ENCODE measurements at regions not wholly inside any gene's neighbourhood (a gene's known extent, or its start where the extent isn't known, plus 50 kb on each side); places are given as distances from the start of the nearest gene placed in this dataset.

GRCh38 chr4:96504386-96504785 lies 664.5 kb downstream of the PDHA2 start:
- no TSS peak for BruUV-seq (replicated peaks)
- no peak for ATAC-seq (ENCODE audit: low read depth)

More at GRCh38 chr4:96504386-96504785, 664.5 kb downstream of the PDHA2 start:
- Histone ChIP-seq H2BK120ac (ENCODE audit: low read depth, low read length) (no peak overlapping the region), H3K9me1 (ENCODE audit: insufficient read depth, low read length) (no peaks in the 10 kb centered on the region), H3K18ac (ENCODE audit: low read depth, low read length) (no peak overlapping the region), H3K36me3 (ENCODE audit: control insufficient read depth, insufficient read depth, low read length) (no peaks in the 10 kb centered on the region), H3K27ac (ENCODE audit: insufficient read depth, low read length) (no peak overlapping the region), H3K4me1 (ENCODE audit: control insufficient read depth, insufficient read depth, low read length) (no peaks in the 10 kb centered on the region), H4K5ac (ENCODE audit: low read depth, low read length) (no peak overlapping the region), H2BK15ac (ENCODE audit: low read depth, low read length) (no peak overlapping the region), H4K91ac (ENCODE audit: insufficient read depth, low read depth, low read length) (no peak overlapping the region), H3K56ac (ENCODE audit: extremely low read depth, insufficient read depth, low read length) (no peak overlapping the region), H3K14ac (replicated peaks; ENCODE audit: low read depth, low read length) (no peak overlapping the region), H3K9me3 (ENCODE audit: control insufficient read depth, insufficient read depth, low read length) (peaks cover 6% of the 10 kb centered on the region; the same call in 1 of the 2 replicates), H3K4me2 (ENCODE audit: low read depth, low read length) (no peak overlapping the region), H3K27me3 (ENCODE audit: control insufficient read depth, insufficient read depth, low read length) (no peaks in the 10 kb centered on the region), H2BK20ac (ENCODE audit: low read depth, low read length) (no peak overlapping the region), H3K23ac (ENCODE audit: low read depth, low read length) (no peak overlapping the region), H2AK9ac (replicated peaks; ENCODE audit: low read depth, low read length, poor library complexity) (no peak overlapping the region), H2AFZ (replicated peaks; ENCODE audit: low read length, poor library complexity) (no peak overlapping the region), H3K4ac (ENCODE audit: low read depth, low read length) (no peak overlapping the region), H3K9ac (ENCODE audit: low read depth, low read length) (no peak overlapping the region), H3K4me3 (ENCODE audit: insufficient read depth, low read depth, low read length) (no peak overlapping the region), H4K20me1 (ENCODE audit: insufficient read depth, low read length) (no peaks in the 10 kb centered on the region), H2AK5ac (ENCODE audit: low read depth, low read length) (no peak overlapping the region), H4K8ac (ENCODE audit: low read depth in 2 of 2, low read length in 2 of 2) (no peak overlapping the region), H3K79me1 (ENCODE audit: low read depth in 1 of 2, low read length in 2 of 2) (no peaks in the 10 kb centered on the region), H2BK5ac (ENCODE audit: low read depth, low read length, poor library complexity, severe bottlenecking) (no peak overlapping the region)
- POLR2A ChIA-PET (ENCODE audit: unreplicated experiment) = no interaction called here
- intact Hi-C loops (cut with micrococcal nuclease) (no loop called here), dilution Hi-C loops (cut with HindIII; ENCODE audit: low sequenced_read_pairs, unreplicated experiment) (no loop called here), in situ Hi-C loops (cut with MboI; ENCODE audit: low sequenced_read_pairs) (no loop called here)
- CTCF ChIA-PET = no interaction called here
- no CpG with 5 or more reads among the region's 5 CpGs for WGBS, 2 experiments (ENCODE audit: extremely low coverage in 2 of 2, insufficient read length in 1 of 2)
- no peak for DNase-seq
- TF ChIP-seq POLR2A (IDR thresholded peaks at IDR 0.05; ENCODE audit: low read depth, low read length) = no peak
- no peak for TF ChIP-seq RCOR1 (IDR thresholded peaks at IDR 0.05; ENCODE audit: insufficient replicate concordance, low read length)
- TF ChIP-seq RFX5 (IDR thresholded peaks at IDR 0.05; ENCODE audit: low read depth, low read length) = no peak
- TF ChIP-seq MAZ (IDR thresholded peaks at IDR 0.05; ENCODE audit: borderline replicate concordance, low read depth, low read length) = no peak
- TF ChIP-seq RAD21 (IDR thresholded peaks at IDR 0.05; ENCODE audit: low read length) = no peak
- no peak for TF ChIP-seq FOS (IDR thresholded peaks at IDR 0.05; ENCODE audit: low read depth, low read length)
- TF ChIP-seq NFE2L2 (IDR thresholded peaks at IDR 0.05; ENCODE audit: low read depth, low read length) = no peak
